ENCODE measurements at regions not wholly inside any gene's neighbourhood (a gene's known extent, or its start where the extent isn't known, plus 50 kb on each side); places are given as distances from the start of the nearest gene placed in this dataset.
"Not testable (repeated sequence)": the region's sequence is repeated elsewhere in the genome, so short reads cannot be mapped to it uniquely, and the experiment has no call there.

DNA sequence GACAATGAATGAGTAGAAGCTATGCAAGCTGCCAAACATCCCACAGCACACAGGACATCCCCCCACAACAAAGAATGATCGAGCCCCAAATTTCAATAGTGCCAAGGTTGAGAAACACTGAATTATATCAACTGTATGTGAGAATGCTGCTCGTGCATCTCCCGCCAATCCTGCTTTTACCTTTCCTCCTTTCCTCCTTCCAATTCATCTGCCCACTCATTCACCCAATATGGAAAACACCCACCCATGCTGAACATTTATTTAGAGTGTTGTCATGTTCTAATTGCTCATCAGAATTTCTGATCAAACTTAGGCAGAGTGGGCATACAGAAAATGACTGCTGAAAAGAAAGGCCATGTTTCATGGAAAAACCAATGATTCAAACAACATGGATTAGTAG is 183.0 kb downstream of the TMEM114 start:
- no peak overlapping the region for H3K4me3 Mint-ChIP-seq (ENCODE audit: low read depth)
- H3K9me3 Mint-ChIP-seq (ENCODE audit: low read depth): no peaks in the 10 kb centered on the region
- no peak for DNase-seq (ENCODE audit: low spot score, unreplicated experiment)
- H3K27ac Mint-ChIP-seq: no peak overlapping the region
- peaks cover 10% of the 10 kb centered on the region for H3K27me3 Mint-ChIP-seq
- H3K36me3 Mint-ChIP-seq (ENCODE audit: insufficient read depth): no peaks in the 10 kb centered on the region
- TF ChIP-seq, protein P1, sequence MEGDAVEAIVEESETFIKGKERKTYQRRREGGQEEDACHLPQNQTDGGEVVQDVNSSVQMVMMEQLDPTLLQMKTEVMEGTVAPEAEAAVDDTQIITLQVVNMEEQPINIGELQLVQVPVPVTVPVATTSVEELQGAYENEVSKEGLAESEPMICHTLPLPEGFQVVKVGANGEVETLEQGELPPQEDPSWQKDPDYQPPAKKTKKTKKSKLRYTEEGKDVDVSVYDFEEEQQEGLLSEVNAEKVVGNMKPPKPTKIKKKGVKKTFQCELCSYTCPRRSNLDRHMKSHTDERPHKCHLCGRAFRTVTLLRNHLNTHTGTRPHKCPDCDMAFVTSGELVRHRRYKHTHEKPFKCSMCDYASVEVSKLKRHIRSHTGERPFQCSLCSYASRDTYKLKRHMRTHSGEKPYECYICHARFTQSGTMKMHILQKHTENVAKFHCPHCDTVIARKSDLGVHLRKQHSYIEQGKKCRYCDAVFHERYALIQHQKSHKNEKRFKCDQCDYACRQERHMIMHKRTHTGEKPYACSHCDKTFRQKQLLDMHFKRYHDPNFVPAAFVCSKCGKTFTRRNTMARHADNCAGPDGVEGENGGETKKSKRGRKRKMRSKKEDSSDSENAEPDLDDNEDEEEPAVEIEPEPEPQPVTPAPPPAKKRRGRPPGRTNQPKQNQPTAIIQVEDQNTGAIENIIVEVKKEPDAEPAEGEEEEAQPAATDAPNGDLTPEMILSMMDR (IDR thresholded peaks at IDR 0.05; ENCODE audit: unreplicated experiment): no peak
- peaks cover 17% of the 10 kb centered on the region for H3K4me1 Mint-ChIP-seq (ENCODE audit: low read depth)

DNA sequence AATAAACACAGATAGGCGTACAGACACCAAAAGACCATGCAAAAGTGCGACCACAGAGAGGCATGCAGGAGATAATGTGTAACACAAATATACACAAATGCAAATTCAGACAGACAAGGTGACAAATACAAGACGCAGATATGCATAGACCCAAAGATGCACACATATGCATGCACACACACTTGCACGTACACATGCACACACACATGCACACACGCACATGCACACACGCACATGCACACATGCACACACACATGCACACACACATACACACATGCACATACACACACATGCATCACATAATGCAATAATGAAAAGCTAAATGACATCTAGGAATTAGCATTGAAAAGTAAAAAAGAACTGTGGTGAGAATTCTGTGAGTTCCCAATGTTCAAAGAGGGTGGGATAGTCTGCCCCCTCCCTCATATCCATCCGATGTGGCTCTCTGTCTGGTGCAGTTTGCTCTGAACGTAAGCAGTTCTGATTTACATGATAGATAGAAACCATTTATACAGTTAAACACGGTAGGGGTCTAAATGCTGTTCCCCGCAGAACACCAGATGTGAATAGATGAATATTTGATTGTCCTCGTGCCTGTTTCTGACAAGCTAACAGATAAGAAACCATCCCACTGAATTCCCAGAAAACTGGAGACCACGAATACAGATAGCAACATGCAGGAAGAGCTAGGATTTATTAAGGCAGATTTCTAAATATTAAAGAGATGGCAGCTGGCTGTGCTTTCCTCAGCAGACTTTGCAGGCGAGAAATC is 186.1 kb downstream of the TMEM114 start:
- Mint-ChIP-seq H3K36me3 (ENCODE audit: insufficient read depth) (no peaks in the 10 kb centered on the region), H3K4me3 (ENCODE audit: low read depth) (no peak overlapping the region), H3K4me1 (ENCODE audit: low read depth) (peaks cover 19% of the 10 kb centered on the region), H3K9me3 (ENCODE audit: low read depth) (no peaks in the 10 kb centered on the region), H3K27ac (no peak overlapping the region), H3K27me3 (peaks cover 13% of the 10 kb centered on the region)
- DNase-seq (ENCODE audit: low spot score, unreplicated experiment): no peak
- TF ChIP-seq, protein P1 (IDR thresholded peaks at IDR 0.05; ENCODE audit: unreplicated experiment): no peak

GRCh38 chr16:8402981-8403843 is 187.1 kb downstream of the TMEM114 start:
- H3K27me3 Mint-ChIP-seq: peaks cover 13% of the 10 kb centered on the region
- no peak overlapping the region for H3K4me3 Mint-ChIP-seq (ENCODE audit: low read depth)
- no peak overlapping the region for H3K27ac Mint-ChIP-seq
- H3K36me3 Mint-ChIP-seq (ENCODE audit: insufficient read depth): no peaks in the 10 kb centered on the region
- TF ChIP-seq, protein P1 (IDR thresholded peaks at IDR 0.05; ENCODE audit: unreplicated experiment): no peak
- H3K9me3 Mint-ChIP-seq (ENCODE audit: low read depth): no peaks in the 10 kb centered on the region
- DNase-seq (ENCODE audit: low spot score, unreplicated experiment): no peak
- H3K4me1 Mint-ChIP-seq (ENCODE audit: low read depth): peaks cover 14% of the 10 kb centered on the region

DNA sequence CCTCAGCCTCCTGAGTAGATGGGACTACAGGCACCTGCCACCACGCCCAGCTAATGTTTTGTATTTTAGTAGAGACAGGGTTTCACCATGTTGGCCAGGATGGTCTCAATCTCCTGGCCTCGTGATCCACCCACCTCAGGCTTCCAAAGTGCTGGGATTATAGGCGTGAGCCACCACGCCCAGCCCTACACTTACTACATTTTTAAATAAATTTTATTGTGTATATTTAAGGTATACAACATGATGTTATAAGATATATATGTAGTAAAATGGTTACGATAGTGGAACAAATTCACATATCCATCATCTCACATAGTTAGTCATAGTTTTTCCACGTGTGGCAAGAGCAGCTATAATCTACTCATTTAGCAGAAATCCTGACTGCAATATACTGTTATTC is 189.6 kb downstream of the TMEM114 start:
- not testable (repeated sequence) for DNase-seq (ENCODE audit: low spot score, unreplicated experiment); H3K9me3 Mint-ChIP-seq (ENCODE audit: low read depth); H3K4me3 Mint-ChIP-seq (ENCODE audit: low read depth); H3K27ac Mint-ChIP-seq; H3K27me3 Mint-ChIP-seq; H3K36me3 Mint-ChIP-seq (ENCODE audit: insufficient read depth)
- H3K4me1 Mint-ChIP-seq (ENCODE audit: low read depth): peaks cover 12% of the 10 kb centered on the region

DNA sequence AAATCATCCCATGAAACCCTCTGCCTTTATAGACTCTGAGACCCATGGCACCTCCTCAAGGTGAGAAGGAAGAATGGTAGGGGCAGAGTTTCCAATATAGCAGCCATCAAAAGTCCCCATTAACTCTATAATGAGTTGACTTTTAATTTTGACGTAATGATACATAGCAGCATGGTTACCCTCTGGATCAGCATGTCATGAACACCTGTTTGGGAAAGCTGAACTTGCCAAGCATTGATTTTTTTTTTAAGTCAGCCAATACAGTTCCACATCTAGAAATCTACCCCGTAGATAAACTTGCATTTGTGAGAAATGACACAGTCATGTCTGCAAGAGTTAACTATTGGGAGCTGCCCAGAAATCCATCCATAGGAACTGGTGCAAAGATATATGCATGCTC is 191.8 kb downstream of the TMEM114 start:
- no peak for DNase-seq (ENCODE audit: low spot score, unreplicated experiment)
- Mint-ChIP-seq H3K4me1 (ENCODE audit: low read depth) (peaks cover 8% of the 10 kb centered on the region), H3K27me3 (peaks cover 7% of the 10 kb centered on the region), H3K4me3 (ENCODE audit: low read depth) (no peak overlapping the region), H3K36me3 (ENCODE audit: insufficient read depth) (no peaks in the 10 kb centered on the region), H3K27ac (no peak overlapping the region), H3K9me3 (ENCODE audit: low read depth) (no peaks in the 10 kb centered on the region)
- TF ChIP-seq, protein P1 (IDR thresholded peaks at IDR 0.05; ENCODE audit: unreplicated experiment): no peak
